ENCODE measurements at regions not wholly inside any gene's neighbourhood (a gene's known extent, or its start where the extent isn't known, plus 50 kb on each side); places are given as distances from the start of the nearest gene placed in this dataset.

- TF ChIP-seq, protein P1, sequence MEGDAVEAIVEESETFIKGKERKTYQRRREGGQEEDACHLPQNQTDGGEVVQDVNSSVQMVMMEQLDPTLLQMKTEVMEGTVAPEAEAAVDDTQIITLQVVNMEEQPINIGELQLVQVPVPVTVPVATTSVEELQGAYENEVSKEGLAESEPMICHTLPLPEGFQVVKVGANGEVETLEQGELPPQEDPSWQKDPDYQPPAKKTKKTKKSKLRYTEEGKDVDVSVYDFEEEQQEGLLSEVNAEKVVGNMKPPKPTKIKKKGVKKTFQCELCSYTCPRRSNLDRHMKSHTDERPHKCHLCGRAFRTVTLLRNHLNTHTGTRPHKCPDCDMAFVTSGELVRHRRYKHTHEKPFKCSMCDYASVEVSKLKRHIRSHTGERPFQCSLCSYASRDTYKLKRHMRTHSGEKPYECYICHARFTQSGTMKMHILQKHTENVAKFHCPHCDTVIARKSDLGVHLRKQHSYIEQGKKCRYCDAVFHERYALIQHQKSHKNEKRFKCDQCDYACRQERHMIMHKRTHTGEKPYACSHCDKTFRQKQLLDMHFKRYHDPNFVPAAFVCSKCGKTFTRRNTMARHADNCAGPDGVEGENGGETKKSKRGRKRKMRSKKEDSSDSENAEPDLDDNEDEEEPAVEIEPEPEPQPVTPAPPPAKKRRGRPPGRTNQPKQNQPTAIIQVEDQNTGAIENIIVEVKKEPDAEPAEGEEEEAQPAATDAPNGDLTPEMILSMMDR (IDR thresholded peaks at IDR 0.05; ENCODE audit: control insufficient read depth, insufficient read depth, low read depth, low read length, missing control alignments), result no peak
- DNase-seq (ENCODE audit: low read depth), result no peak
- no peak overlapping the region for H3K4me3 ChIP-seq (ENCODE audit: control insufficient read depth, low read depth, low read length)
Observed at GRCh38 chr7:57245206-57245605, 113.0 kb upstream of the ZNF479 start.

DNA sequence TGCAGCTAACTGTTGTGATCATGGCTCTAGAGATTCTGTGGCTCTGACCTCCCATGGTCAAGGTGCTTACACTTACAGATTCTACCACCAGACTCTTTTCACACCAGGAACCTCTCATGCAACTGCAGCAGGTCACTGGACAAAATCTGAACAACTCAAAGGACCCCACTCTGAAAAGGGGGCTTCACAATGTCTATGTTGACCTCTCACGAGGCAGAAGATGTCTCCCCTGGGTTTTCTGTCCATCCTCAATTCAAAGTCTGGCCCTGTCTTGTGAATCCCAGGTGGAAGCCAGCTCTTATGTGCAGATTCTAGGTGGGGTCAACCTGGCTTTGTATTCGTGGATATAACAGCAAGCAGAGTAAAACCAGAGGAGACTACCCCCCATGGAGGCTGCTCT lies 118.6 kb upstream of the ZNF479 start:
- DNase-seq (ENCODE audit: low read depth), result no peak
- H3K4me3 ChIP-seq (ENCODE audit: control insufficient read depth, low read depth, low read length), result no peak overlapping the region
- TF ChIP-seq, protein P1 (IDR thresholded peaks at IDR 0.05; ENCODE audit: control insufficient read depth, insufficient read depth, low read depth, low read length, missing control alignments), result no peak

DNA sequence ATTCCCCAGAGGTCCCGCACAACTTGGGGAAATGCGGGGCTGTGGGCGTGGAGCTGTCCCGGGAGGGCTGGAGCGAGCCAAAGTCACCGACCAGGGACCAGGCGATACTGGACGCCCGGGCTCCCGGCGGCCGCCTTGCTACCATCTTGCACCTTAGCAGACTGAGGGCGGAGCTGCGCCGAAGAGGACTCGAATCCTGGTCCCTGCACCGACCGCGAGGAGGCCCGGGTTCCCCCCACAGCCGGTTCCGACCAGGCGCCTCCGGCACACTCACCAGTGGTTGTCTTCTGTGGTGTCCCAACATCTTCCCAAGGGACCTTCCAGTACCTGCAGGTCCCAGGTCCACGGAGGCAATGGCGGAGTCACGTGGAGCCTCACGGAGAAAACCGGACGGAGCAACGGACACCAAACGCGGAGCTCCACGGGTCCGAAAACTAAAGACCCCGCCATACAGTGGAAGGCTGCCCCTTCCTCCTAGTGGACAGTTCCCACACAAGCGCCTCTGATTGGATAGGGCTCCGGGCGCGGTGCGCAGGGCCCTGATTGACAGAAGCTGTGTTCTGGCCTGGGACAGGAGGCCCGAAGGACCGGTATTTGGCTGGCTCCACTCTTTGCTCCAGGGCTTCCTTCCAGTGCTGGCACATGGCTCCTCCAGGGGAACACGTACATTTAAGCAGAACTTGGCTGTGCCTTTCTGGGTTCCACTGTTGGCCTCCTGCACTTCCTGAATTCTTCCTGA lies 124.6 kb upstream of the ZNF479 start:
- TF ChIP-seq, protein P1 (IDR thresholded peaks at IDR 0.05; ENCODE audit: control insufficient read depth, insufficient read depth, low read depth, low read length, missing control alignments), result no peak
- no peak overlapping the region for H3K4me3 ChIP-seq (ENCODE audit: control insufficient read depth, low read depth, low read length)
- no peak for DNase-seq (ENCODE audit: low read depth)

GRCh38 chr7:57274535-57275283 lies 142.5 kb upstream of the ZNF479 start:
- no peak for DNase-seq (ENCODE audit: low read depth)
- TF ChIP-seq, protein P1 (IDR thresholded peaks at IDR 0.05; ENCODE audit: control insufficient read depth, insufficient read depth, low read depth, low read length, missing control alignments), result no peak
- no peak overlapping the region for H3K4me3 ChIP-seq (ENCODE audit: control insufficient read depth, low read depth, low read length)

DNA sequence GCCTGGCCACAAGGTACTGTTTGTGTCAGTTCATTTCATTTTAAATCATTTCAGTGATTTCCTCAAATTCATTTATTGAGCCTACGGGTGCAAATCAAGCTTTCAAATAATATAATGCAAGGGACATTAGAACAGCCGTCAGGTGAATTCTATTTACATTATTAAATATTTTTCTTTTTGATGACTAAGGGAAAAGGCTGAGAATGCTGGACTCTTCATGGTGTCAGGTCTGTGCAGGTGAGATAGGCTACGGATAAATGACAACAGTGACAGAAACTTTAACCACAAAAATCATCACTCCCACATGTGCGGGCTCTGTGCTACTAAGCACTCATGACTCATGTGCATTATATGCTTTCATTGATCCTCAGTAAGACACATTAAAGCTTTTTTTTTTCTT lies 149.2 kb upstream of the ZNF716 start:
- H3K4me3 ChIP-seq (ENCODE audit: control insufficient read depth, low read depth, low read length), result no peak overlapping the region
- TF ChIP-seq, protein P1 (IDR thresholded peaks at IDR 0.05; ENCODE audit: control insufficient read depth, insufficient read depth, low read depth, low read length, missing control alignments), result no peak
- DNase-seq (ENCODE audit: low read depth), result no peak

- H3K4me3 ChIP-seq (ENCODE audit: control insufficient read depth, low read depth, low read length), result no peak overlapping the region
- TF ChIP-seq, protein P1 (IDR thresholded peaks at IDR 0.05; ENCODE audit: control insufficient read depth, insufficient read depth, low read depth, low read length, missing control alignments), result no peak
- no peak for DNase-seq (ENCODE audit: low read depth)
Observed at GRCh38 chr7:57305192-57305748, 144.7 kb upstream of the ZNF716 start.
